ENCODE measurements at regions not wholly inside any gene's neighbourhood (a gene's known extent, or its start where the extent isn't known, plus 50 kb on each side); places are given as distances from the start of the nearest gene placed in this dataset.

- Histone ChIP-seq H3K4me3 (no peak overlapping the region), H3K9me3 (no peaks in the 10 kb centered on the region), H3K4me1 (no peaks in the 10 kb centered on the region), H3K27ac (no peak overlapping the region), H3K27me3 (no peaks in the 10 kb centered on the region), H3K36me3 (no peaks in the 10 kb centered on the region)
- intact Hi-C loops (cut with DNase I; ENCODE audit: low total_unique reads), result no loop called here
- in situ Hi-C loops (cut with MboI; ENCODE audit: low sequenced_read_pairs in 4 of 4), result no loop called here
- ATAC-seq, result no peak
- no peak for DNase-seq
- no peak for TF ChIP-seq POLR2A (IDR thresholded peaks at IDR 0.05)
- TF ChIP-seq CTCF (IDR thresholded peaks at IDR 0.05 in 4 of 5, conservative IDR thresholded peaks at IDR 0.05 in 1 of 5), result no peak
These were observed 152.7 kb downstream of the CD83 start for GRCh38 chr6:14270142-14270893.

GRCh38 chr6:14270925-14271788 is 153.6 kb downstream of the CD83 start:
- no peaks in the 10 kb centered on the region for H3K36me3 ChIP-seq
- DNase-seq, result no peak
- ATAC-seq, result no peak
- no peak overlapping the region for H3K4me3 ChIP-seq
- no peaks in the 10 kb centered on the region for H3K27me3 ChIP-seq
- no peaks in the 10 kb centered on the region for H3K9me3 ChIP-seq
- intact Hi-C loops (cut with DNase I; ENCODE audit: low total_unique reads), result no loop called here
- H3K27ac ChIP-seq, result no peak overlapping the region
- no peak for TF ChIP-seq CTCF (IDR thresholded peaks at IDR 0.05 in 4 of 5, conservative IDR thresholded peaks at IDR 0.05 in 1 of 5)
- TF ChIP-seq POLR2A (IDR thresholded peaks at IDR 0.05), result no peak
- no peaks in the 10 kb centered on the region for H3K4me1 ChIP-seq
- in situ Hi-C loops (cut with MboI; ENCODE audit: low sequenced_read_pairs in 4 of 4), result no loop called here

- no peak for DNase-seq
- no peak overlapping the region for H3K27ac ChIP-seq
- H3K4me1 ChIP-seq, result no peaks in the 10 kb centered on the region
- ATAC-seq, result no peak
- no peaks in the 10 kb centered on the region for H3K9me3 ChIP-seq
- no peaks in the 10 kb centered on the region for H3K36me3 ChIP-seq
- no peaks in the 10 kb centered on the region for H3K27me3 ChIP-seq
- in situ Hi-C loops (cut with MboI; ENCODE audit: low sequenced_read_pairs in 4 of 4), result no loop called here
- intact Hi-C loops (cut with DNase I; ENCODE audit: low total_unique reads), result no loop called here
- H3K4me3 ChIP-seq, result no peak overlapping the region
- no peak for TF ChIP-seq CTCF (IDR thresholded peaks at IDR 0.05 in 4 of 5, conservative IDR thresholded peaks at IDR 0.05 in 1 of 5)
- TF ChIP-seq POLR2A (IDR thresholded peaks at IDR 0.05), result no peak
These were observed 154.5 kb downstream of the CD83 start for GRCh38 chr6:14271789-14272736.

GRCh38 chr6:14272737-14273085 is 155.1 kb downstream of the CD83 start:
- no peak for DNase-seq
- Histone ChIP-seq H3K27ac (no peak overlapping the region), H3K36me3 (no peaks in the 10 kb centered on the region), H3K27me3 (no peaks in the 10 kb centered on the region), H3K9me3 (no peaks in the 10 kb centered on the region), H3K4me1 (no peaks in the 10 kb centered on the region), H3K4me3 (no peak overlapping the region)
- intact Hi-C loops (cut with DNase I; ENCODE audit: low total_unique reads) (no loop called here), in situ Hi-C loops (cut with MboI; ENCODE audit: low sequenced_read_pairs in 4 of 4) (no loop called here)
- no peak for ATAC-seq
- no peak for TF ChIP-seq POLR2A (IDR thresholded peaks at IDR 0.05)
